GM20000 (cell line): ENCODE measurements at regions not wholly inside any gene's neighbourhood (a gene's known extent, or its start where the extent isn't known, plus 50 kb on each side); places are given as distances from the start of the nearest gene placed in this dataset.

ENCODE experiments used
- DNase-seq: peaks from one replicate; pipeline ENCODE4 v3.0.0; 2012; ENCODE audit warnings: low spot score
- CTCF ChIP-seq: IDR thresholded peaks from 2 replicates; pipeline ENCODE4 v1.5.1; 2012; ENCODE audit warnings: mild to moderate bottlenecking, control low read depth; ENCODE audit errors: extremely low read depth, missing control alignments

DNA sequence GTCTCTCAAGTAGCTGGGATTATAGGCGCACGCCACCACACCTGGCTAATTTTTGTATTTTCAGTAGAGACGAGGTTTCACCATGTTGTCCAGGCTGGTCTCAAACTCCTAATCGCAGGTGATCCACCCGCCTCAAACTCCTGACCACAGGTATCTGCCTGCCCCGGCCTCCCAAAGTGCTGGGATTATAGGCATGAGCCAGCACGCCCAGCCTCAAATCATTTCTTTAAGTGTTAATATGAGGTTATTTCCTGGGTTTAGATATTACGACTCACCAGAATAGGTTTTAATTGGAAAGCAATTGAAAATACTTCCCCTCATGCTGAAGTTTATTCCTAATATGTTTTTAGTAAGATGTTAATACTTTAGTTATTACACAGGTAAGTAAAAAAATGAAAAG lies 144.5 kb downstream of the NUFIP1 start:
- no peak for TF ChIP-seq CTCF
- DNase-seq: no peak

- no peak for DNase-seq
These were observed 145.9 kb downstream of the NUFIP1 start for GRCh38 chr13:44843403-44843802.

DNA sequence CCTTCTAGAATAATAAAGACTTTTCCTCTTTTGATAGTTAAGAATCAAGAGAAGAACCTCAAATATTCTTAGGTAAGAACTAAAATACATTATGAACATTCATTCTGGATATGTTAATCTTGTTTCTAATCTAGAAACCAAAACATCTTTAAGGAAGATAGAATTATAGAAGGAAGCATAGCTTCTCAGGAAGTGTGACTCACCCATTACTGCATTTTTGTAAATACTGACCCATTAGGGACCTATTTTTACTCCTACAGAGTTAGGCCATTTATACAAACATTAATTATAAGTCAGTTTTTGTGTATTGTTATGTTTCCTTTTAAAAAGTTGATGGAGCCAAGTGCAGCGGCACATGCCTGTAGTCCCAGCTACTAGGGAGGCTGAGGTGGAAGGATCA lies 147.1 kb downstream of the NUFIP1 start:
- TF ChIP-seq CTCF: no peak
- DNase-seq: no peak

More at GRCh38 chr13:44843403-44843802, 145.9 kb downstream of the NUFIP1 start:
- TF ChIP-seq CTCF: no peak

GRCh38 chr13:44840131-44840530 lies 149.1 kb downstream of the NUFIP1 start:
- no peak for DNase-seq
- no peak for TF ChIP-seq CTCF

GRCh38 chr13:44837250-44837649 lies 152.0 kb downstream of the NUFIP1 start:
- DNase-seq: no peak
- TF ChIP-seq CTCF: no peak

GRCh38 chr13:44834404-44834803 lies 154.9 kb downstream of the NUFIP1 start:
- no peak for TF ChIP-seq CTCF
- no peak for DNase-seq

- no peak for TF ChIP-seq CTCF
- no peak for DNase-seq
These were observed 155.6 kb downstream of the NUFIP1 start for GRCh38 chr13:44833626-44834025.
